IMR-90 (cell line): ENCODE measurements at regions not wholly inside any gene's neighbourhood (a gene's known extent, or its start where the extent isn't known, plus 50 kb on each side); places are given as distances from the start of the nearest gene placed in this dataset.

ENCODE experiments used
- CHD1 ChIP-seq: IDR thresholded peaks from 2 replicates; pipeline ENCODE4 v1.6.1; 2012; ENCODE audit warnings: low read depth, low read length, improper control_type of control experiment
- MAZ ChIP-seq: IDR thresholded peaks from 2 replicates; pipeline ENCODE4 v1.6.1; 2012; ENCODE audit warnings: low read depth, mild to moderate bottlenecking, low read length, improper control_type of control experiment, moderate library complexity, borderline replicate concordance
- POLR2A ChIP-seq: IDR thresholded peaks from 2 replicates; pipeline ENCODE4 v1.6.1; 2012; ENCODE audit warnings: mild to moderate bottlenecking, low read depth, low read length
- RAD21 ChIP-seq: IDR thresholded peaks from 2 replicates; pipeline ENCODE4 v1.6.1; 2012; ENCODE audit warnings: low read length, improper control_type of control experiment
- TF ChIP-seq, protein P1 (sequence below): conservative IDR thresholded peaks from 2 replicates; pipeline ENCODE4 v1.5.1; 2012; ENCODE audit warnings: mild to moderate bottlenecking, low read depth, low read length, improper control_type of control experiment
- TF ChIP-seq, protein P2 (sequence below): fragments of 150-350 bp; IDR thresholded peaks from 2 replicates; pipeline ENCODE4 v1.6.1; 2017; ENCODE audit warnings: mild to moderate bottlenecking, antibody characterized with exemption, low read length, low read depth

DNA sequence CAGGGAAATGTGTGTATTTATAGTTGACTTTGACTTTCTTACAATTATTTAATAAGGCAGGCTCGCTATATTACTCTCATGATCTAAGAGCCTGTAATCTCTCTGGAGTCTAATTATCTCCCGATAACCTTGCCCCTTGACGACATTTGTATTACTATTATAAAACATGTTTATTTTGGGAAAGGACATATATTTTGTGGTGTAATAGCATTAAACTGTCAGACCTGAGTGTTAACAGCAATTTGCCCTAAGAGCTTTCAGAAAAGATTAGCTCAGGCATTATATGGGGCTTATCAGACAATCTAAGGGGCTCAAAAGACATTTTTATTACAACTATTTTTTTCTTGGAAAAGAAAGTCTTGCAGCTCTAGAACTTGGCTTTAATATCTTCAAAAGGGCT is 427.9 kb upstream of the SLIT2 start:
- TF ChIP-seq CHD1 (no peak), RAD21 (no peak), POLR2A (no peak), MAZ (no peak)
- TF ChIP-seq, protein P1, sequence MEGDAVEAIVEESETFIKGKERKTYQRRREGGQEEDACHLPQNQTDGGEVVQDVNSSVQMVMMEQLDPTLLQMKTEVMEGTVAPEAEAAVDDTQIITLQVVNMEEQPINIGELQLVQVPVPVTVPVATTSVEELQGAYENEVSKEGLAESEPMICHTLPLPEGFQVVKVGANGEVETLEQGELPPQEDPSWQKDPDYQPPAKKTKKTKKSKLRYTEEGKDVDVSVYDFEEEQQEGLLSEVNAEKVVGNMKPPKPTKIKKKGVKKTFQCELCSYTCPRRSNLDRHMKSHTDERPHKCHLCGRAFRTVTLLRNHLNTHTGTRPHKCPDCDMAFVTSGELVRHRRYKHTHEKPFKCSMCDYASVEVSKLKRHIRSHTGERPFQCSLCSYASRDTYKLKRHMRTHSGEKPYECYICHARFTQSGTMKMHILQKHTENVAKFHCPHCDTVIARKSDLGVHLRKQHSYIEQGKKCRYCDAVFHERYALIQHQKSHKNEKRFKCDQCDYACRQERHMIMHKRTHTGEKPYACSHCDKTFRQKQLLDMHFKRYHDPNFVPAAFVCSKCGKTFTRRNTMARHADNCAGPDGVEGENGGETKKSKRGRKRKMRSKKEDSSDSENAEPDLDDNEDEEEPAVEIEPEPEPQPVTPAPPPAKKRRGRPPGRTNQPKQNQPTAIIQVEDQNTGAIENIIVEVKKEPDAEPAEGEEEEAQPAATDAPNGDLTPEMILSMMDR: no peak
- TF ChIP-seq, protein P2, sequence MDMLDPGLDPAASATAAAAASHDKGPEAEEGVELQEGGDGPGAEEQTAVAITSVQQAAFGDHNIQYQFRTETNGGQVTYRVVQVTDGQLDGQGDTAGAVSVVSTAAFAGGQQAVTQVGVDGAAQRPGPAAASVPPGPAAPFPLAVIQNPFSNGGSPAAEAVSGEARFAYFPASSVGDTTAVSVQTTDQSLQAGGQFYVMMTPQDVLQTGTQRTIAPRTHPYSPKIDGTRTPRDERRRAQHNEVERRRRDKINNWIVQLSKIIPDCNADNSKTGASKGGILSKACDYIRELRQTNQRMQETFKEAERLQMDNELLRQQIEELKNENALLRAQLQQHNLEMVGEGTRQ: no peak
